ENCODE measurements at regions not wholly inside any gene's neighbourhood (a gene's known extent, or its start where the extent isn't known, plus 50 kb on each side); places are given as distances from the start of the nearest gene placed in this dataset.

DNA sequence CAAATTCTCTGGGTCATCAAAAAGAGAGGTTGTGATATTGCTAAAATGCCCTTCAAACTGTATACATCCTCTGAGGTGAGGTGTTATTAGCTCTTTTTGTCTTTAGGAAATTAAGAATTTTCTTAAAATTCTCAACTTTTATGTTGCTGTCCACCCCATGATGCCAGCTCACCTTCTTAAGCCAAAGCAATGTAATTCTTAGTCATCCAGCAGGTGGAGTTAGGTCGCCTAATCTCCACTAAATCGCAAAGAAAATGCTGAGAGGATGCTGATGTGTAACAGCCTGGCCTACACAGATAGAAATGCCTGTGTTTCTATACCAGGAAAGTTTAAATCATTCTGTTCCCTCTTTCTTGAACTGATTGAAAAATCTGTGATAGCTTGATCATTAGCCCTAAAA is 770.2 kb upstream of the ALCAM start:
- intact Hi-C loops (cut with DNase I): no loop called here
- peak; percentile 53 for TF ChIP-seq CTCF (IDR thresholded peaks at IDR 0.05)
- no peak for DNase-seq
- H3K27me3 ChIP-seq: no peaks in the 10 kb centered on the region
- no peaks in the 10 kb centered on the region for H3K9me3 ChIP-seq
- H3K36me3 ChIP-seq: no peaks in the 10 kb centered on the region
- H3K27ac ChIP-seq: no peak overlapping the region
- H3K4me1 ChIP-seq: no peaks in the 10 kb centered on the region
- no peak overlapping the region for H3K4me3 ChIP-seq
- peak; percentile 89 for ATAC-seq

- DNase-seq (no peak), ATAC-seq (peak; percentile 64)
- Histone ChIP-seq H3K4me1 (no peaks in the 10 kb centered on the region), H3K27me3 (no peaks in the 10 kb centered on the region), H3K36me3 (no peaks in the 10 kb centered on the region), H3K27ac (no peak overlapping the region), H3K4me3 (no peak overlapping the region), H3K9me3 (no peaks in the 10 kb centered on the region)
- intact Hi-C loops (cut with DNase I): no loop called here
- TF ChIP-seq CTCF (IDR thresholded peaks at IDR 0.05): no peak
Measured at GRCh38 chr3:104598848-104599511, 767.7 kb upstream of the ALCAM start.

DNA sequence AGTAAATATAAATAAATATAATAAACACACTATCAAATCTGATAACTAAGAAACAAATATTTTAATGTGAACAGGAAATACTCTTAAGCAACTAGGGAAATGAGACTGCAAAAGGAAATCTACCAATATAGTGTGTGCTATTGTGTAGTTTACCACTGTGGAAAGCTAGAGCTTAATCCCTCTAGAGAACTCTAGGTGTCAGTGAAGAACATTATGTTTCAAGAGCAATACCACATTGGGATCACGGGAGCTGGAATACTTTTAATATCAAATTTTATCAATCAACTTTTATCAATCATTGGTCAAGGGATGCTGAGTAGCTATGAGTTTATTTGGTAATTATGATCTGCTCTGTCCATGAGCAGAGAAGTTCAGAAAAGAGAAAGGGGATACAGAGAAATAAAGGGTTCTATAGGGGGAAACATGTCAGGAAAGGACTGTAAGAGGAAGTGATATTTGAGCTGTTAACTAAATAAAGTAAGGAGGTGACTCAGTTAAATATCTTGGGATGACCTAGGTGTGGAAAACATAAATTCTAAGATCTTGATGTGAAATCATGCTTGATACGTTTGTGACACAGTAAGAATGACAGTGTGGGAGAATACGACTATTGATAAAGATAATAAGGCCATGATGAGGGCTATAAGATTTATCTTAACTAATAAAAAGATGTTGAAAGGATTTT is 762.2 kb upstream of the ALCAM start:
- Histone ChIP-seq H3K27me3 (no peaks in the 10 kb centered on the region), H3K27ac (no peak overlapping the region), H3K36me3 (no peaks in the 10 kb centered on the region), H3K4me3 (no peak overlapping the region), H3K4me1 (no peaks in the 10 kb centered on the region), H3K9me3 (no peaks in the 10 kb centered on the region)
- ATAC-seq: peak; percentile 75
- DNase-seq: no peak
- TF ChIP-seq CTCF (IDR thresholded peaks at IDR 0.05): peak; percentile 46
- intact Hi-C loops (cut with DNase I): no loop called here

GRCh38 chr3:104606812-104607211 is 759.9 kb upstream of the ALCAM start:
- H3K4me3 ChIP-seq: no peak overlapping the region
- no peak for DNase-seq
- no peaks in the 10 kb centered on the region for H3K9me3 ChIP-seq
- no peaks in the 10 kb centered on the region for H3K36me3 ChIP-seq
- intact Hi-C loops (cut with DNase I): no loop called here
- ATAC-seq: no peak
- no peak for TF ChIP-seq CTCF (IDR thresholded peaks at IDR 0.05)
- no peaks in the 10 kb centered on the region for H3K27me3 ChIP-seq
- H3K4me1 ChIP-seq: no peaks in the 10 kb centered on the region
- H3K27ac ChIP-seq: no peak overlapping the region

DNA sequence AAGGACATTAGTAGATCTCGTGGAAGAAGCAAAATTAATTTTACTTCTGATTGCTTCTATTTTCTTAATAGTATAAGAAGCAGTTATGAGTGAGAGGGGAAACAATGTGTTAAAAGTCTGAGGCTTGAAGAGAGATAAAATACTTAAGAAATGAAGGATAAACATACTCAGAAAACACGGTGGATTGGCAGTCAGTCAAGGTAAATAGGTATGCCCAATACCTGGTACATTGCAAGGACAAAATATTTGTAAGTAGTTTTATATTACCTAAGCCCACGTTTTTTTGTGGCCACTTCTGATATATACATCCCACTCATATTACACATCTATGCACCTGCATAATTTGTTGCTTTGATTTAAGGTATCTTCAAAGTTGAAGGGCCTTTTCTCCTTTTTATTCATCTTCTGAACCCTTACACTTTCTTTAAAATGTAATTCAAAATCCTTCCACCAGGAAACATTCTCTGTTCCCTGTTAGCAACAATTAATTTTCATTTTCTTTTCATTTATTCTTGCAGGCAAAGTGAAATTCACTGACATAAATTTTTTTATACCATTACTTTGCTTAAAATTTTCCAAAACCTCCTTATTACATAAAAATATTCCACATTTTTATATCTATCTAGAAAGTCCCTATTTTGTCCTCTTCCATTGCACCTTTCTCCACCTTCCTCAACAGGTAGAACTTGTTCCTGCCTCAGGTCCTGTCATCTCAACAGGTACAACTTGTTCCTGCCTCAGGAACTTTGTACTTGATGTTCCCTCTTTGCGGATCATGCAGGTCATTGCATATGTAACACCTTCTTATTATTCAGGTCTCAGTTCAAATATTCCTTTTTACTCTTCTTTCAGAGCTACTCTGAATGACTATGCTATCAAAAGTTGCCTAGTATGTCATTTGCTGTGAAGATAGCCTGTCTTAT is 755.7 kb upstream of the ALCAM start:
- Histone ChIP-seq H3K4me3 (no peak overlapping the region), H3K36me3 (no peaks in the 10 kb centered on the region), H3K4me1 (no peaks in the 10 kb centered on the region), H3K9me3 (no peaks in the 10 kb centered on the region), H3K27ac (no peak overlapping the region), H3K27me3 (no peaks in the 10 kb centered on the region)
- TF ChIP-seq CTCF (IDR thresholded peaks at IDR 0.05): peak; percentile 16
- DNase-seq (no peak), ATAC-seq (peak; percentile 83)
- intact Hi-C loops (cut with DNase I): no loop called here

Data from upper lobe of right lung (tissue), 1 donor.